GM12865 (cell line): ENCODE measurements at regions not wholly inside any gene's neighbourhood (a gene's known extent, or its start where the extent isn't known, plus 50 kb on each side); places are given as distances from the start of the nearest gene placed in this dataset.
"Not testable (repeated sequence)": the region's sequence is repeated elsewhere in the genome, so short reads cannot be mapped to it uniquely, and the experiment has no call there.

Source experiments
- DNase-seq: peaks from one replicate; pipeline ENCODE4 v3.0.0; 2010; ENCODE audit warnings: low read depth
- H3K4me3 ChIP-seq: 2 replicates; pipeline ENCODE4 v1.5.1; 2011; ENCODE audit warnings: mild to moderate bottlenecking, low read depth, low read length, control low read depth
- TF ChIP-seq, protein P1 (sequence below): IDR thresholded peaks from 2 replicates; pipeline ENCODE4 v1.5.1; 2011; ENCODE audit warnings: low read length, control low read depth, low read depth, inconsistent platforms; ENCODE audit not compliant: insufficient read depth; ENCODE audit errors: missing control alignments

DNA sequence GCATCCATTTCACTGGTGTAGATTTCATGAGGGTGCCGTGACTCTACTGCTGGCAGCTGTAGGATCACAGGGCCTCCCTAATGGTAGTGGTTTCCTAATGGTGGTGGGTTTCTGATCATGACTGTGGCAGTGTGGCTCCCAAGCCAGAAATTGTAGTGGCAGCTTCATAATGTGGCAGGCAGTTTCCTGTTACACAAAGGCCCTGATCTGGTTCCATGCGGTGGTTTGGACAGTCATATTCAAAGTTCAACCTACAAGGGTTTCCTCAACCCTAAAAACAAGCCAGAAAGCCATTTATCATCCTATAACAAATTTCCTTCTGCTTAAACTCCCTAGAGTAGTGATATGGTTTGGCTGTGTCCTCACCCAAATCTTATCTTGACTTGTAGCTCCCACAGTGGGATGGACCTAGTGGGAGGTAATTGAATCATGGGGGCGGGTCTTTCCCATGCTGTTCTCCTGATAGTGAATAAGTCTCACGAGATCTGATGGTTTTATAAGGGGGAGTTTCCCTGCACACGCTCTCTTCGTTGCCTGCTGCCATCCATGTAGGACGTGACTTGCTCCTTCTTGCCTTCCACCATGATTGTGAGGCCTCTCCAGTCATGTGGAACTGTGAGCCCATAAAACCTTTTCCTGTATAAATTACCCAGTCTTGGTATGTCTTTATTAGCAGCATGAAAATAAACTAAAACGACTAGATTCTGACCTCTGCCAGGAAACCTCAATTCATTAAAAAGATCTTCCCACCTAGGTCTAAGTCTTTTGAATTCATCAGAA is 257.1 kb downstream of the EFCAB11 start:
- TF ChIP-seq, protein P1, sequence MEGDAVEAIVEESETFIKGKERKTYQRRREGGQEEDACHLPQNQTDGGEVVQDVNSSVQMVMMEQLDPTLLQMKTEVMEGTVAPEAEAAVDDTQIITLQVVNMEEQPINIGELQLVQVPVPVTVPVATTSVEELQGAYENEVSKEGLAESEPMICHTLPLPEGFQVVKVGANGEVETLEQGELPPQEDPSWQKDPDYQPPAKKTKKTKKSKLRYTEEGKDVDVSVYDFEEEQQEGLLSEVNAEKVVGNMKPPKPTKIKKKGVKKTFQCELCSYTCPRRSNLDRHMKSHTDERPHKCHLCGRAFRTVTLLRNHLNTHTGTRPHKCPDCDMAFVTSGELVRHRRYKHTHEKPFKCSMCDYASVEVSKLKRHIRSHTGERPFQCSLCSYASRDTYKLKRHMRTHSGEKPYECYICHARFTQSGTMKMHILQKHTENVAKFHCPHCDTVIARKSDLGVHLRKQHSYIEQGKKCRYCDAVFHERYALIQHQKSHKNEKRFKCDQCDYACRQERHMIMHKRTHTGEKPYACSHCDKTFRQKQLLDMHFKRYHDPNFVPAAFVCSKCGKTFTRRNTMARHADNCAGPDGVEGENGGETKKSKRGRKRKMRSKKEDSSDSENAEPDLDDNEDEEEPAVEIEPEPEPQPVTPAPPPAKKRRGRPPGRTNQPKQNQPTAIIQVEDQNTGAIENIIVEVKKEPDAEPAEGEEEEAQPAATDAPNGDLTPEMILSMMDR, result no peak
- DNase-seq, result no peak
- H3K4me3 ChIP-seq, result no peak overlapping the region

DNA sequence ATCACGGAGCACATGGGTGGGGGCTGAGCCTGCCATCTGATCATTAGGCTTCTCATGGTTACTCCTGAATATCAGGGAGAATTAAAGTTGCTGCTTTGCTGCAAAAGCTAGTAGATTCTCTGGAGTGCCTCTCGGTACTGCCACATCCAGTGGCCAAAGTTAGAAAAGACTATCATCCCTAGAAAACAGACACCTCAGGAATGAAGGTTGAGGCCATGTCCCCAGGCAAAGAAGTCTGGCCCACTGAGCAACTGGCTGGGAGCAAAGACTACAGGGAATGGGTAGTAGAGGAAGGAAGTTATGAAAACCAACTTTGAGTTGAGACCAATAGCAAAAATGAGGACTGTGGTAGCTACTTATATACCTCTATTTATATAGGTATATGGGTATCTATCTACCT is 258.7 kb downstream of the EFCAB11 start:
- DNase-seq, result no peak
- TF ChIP-seq, protein P1, result no peak
- H3K4me3 ChIP-seq, result no peak overlapping the region

DNA sequence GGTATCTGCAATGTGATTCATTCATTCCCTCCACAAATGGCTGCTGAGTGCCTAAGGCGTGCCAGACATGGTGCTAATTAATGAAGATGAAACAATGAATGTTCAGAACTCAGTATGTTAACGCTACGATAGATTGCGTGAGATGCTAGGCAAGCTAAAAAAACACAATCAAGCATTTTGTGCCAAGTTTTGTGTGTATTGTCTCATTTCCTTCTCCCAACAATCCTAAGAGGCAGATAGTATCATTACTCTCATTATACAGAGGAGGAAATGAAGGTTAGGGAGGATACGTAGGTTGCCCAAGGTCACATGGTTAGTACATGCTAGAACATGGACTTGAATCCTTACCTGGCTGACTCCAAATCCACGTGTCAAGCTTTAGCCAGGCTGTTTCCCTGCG is 264.4 kb downstream of the EFCAB11 start:
- DNase-seq, result no peak
- TF ChIP-seq, protein P1, result no peak
- H3K4me3 ChIP-seq, result no peak overlapping the region

DNA sequence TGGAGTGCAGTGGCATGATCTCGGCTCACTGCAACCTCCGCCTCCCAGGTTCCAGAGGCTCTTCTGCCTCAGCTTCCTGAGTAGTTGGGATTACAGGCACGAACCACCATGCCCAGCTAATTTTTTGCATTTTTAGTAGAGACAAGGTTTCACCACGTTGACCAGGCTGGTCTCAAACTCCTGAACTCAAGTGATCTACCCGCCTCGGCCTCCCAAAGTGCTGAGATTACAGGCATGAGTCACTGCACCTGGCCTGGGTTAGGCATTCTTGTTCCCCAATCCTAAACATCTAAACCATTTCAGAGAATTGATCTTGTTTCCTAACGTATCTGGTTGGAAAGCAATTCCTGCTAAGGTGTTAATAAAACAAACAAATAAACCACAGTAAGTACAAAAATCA is 264.8 kb downstream of the EFCAB11 start:
- H3K4me3 ChIP-seq, DNase-seq: not testable (repeated sequence)

- no peak for DNase-seq
- TF ChIP-seq, protein P1, result no peak
- no peak overlapping the region for H3K4me3 ChIP-seq
Observed at GRCh38 chr14:89688507-89689211, 265.9 kb downstream of the EFCAB11 start.

GRCh38 chr14:89687129-89687528 is 267.4 kb downstream of the EFCAB11 start:
- not testable (repeated sequence) for H3K4me3 ChIP-seq, DNase-seq

DNA sequence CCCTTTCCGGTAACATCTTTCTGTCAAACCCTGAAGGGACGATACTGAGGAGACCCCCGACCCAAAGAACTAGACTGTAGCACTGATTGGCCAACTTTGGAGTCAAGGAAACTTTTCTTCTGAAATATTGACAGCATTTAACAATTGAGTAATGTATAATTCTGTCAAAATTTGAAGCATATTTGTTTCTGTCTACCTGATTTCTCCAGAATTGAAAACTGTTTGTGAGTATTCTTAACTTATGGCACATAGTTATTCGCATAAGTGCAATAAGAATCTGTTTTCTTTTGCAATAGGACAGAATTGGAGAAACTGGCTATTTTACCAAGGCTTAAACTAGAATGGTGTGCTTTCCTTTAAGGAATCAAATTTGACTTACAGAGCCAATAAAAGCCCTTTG is 267.1 kb upstream of the FOXN3 start:
- DNase-seq, result no peak
- TF ChIP-seq, protein P1, result no peak
- H3K4me3 ChIP-seq, result no peak overlapping the region
